ENCODE measurements at regions not wholly inside any gene's neighbourhood (a gene's known extent, or its start where the extent isn't known, plus 50 kb on each side); places are given as distances from the start of the nearest gene placed in this dataset.

DNA sequence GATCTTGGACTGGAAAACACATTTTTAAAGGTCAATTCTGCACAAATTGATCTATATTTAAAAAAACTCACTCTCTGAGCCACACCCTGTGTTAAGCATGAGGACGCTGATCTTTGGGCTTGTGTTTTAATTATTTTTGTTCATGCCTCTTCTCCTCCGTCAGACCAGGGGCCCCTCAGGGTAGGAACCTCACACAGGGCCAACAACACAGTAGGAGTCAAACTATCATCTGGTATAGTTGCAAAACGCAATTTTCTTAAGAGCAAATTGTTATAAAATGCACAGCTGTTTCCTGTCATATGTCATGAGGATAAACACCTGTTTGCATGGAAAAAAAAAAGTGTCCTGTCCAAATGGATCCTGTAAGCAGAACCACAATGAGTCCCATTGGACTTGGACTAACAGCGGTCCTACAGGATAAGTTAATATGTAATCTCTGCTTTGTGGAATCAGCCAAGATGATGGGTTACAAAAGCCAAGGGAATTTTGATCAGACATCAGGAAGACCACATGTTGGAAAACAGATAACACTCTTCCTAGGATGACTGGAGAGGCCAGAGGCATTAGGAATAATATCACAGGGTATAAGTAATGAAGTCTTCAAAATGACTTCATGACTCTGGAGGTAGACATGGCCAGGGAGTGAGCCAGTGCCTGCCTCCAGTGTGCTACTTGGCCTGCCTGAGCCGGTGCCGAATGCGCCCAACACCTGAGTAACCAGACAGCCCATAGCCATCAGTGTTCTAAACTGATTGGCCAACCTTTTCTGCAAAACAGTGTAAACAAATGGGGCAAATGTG is 184.9 kb upstream of the ADCY1 start:
- no peaks in the 10 kb centered on the region for H3K4me1 Mint-ChIP-seq (ENCODE audit: unreplicated experiment)
- no peak overlapping the region for H3K4me3 Mint-ChIP-seq
- no peaks in the 10 kb centered on the region for H3K27me3 Mint-ChIP-seq
- no peak for DNase-seq (ENCODE audit: extremely low spot score, unreplicated experiment)
- no peaks in the 10 kb centered on the region for H3K36me3 Mint-ChIP-seq
- TF ChIP-seq, protein P1, sequence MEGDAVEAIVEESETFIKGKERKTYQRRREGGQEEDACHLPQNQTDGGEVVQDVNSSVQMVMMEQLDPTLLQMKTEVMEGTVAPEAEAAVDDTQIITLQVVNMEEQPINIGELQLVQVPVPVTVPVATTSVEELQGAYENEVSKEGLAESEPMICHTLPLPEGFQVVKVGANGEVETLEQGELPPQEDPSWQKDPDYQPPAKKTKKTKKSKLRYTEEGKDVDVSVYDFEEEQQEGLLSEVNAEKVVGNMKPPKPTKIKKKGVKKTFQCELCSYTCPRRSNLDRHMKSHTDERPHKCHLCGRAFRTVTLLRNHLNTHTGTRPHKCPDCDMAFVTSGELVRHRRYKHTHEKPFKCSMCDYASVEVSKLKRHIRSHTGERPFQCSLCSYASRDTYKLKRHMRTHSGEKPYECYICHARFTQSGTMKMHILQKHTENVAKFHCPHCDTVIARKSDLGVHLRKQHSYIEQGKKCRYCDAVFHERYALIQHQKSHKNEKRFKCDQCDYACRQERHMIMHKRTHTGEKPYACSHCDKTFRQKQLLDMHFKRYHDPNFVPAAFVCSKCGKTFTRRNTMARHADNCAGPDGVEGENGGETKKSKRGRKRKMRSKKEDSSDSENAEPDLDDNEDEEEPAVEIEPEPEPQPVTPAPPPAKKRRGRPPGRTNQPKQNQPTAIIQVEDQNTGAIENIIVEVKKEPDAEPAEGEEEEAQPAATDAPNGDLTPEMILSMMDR (conservative IDR thresholded peaks at IDR 0.05) = no peak
- H3K27ac Mint-ChIP-seq = no peak overlapping the region
- no peaks in the 10 kb centered on the region for H3K9me3 Mint-ChIP-seq

DNA sequence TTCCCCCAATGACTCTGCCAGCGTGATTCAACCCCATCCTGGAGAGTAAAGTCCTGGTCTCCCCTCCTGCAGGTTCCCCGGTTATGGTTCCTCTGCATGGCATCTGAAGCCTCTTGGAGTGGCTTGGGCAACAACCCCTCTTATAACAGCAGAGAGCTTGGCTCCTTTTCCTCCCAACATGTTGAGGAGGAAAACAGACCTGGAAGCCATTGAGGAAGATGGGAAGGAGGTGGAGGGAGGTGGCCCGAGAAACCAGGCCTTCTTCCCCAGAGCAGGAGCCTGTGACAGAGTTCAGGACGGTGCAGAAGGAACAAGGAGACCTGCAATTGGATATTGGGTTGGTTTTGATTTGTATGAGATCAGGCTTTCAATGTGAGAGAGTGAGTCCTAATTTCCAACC is 184.0 kb upstream of the ADCY1 start:
- H3K4me1 Mint-ChIP-seq (ENCODE audit: unreplicated experiment) = no peaks in the 10 kb centered on the region
- DNase-seq (ENCODE audit: extremely low spot score, unreplicated experiment) = no peak
- no peaks in the 10 kb centered on the region for H3K36me3 Mint-ChIP-seq
- TF ChIP-seq, protein P1 (conservative IDR thresholded peaks at IDR 0.05) = no peak
- H3K4me3 Mint-ChIP-seq = no peak overlapping the region
- no peaks in the 10 kb centered on the region for H3K9me3 Mint-ChIP-seq
- no peaks in the 10 kb centered on the region for H3K27me3 Mint-ChIP-seq
- no peak overlapping the region for H3K27ac Mint-ChIP-seq

DNA sequence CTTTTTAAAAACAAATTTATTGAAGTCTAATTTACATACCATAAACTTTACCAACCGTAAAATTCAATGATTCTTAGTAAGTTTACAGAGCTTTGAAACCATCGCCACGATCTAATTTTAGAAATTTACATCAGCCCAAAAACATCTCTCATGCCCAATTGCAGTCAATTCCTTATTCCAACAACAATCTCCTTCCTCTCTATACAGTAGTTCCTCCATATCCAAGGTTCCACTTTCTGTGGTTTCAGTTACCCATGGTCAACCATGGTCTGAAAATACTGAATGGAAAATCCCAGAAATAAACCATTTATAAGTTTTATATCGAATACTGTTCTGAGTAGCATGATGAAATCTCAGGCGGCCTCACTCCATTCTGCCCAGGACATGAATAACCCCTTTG is 183.4 kb upstream of the ADCY1 start:
- TF ChIP-seq, protein P1 (conservative IDR thresholded peaks at IDR 0.05) = no peak
- no peak for DNase-seq (ENCODE audit: extremely low spot score, unreplicated experiment)
- H3K9me3 Mint-ChIP-seq = no peaks in the 10 kb centered on the region
- H3K4me1 Mint-ChIP-seq (ENCODE audit: unreplicated experiment) = no peaks in the 10 kb centered on the region
- no peak overlapping the region for H3K27ac Mint-ChIP-seq
- H3K4me3 Mint-ChIP-seq = no peak overlapping the region
- no peaks in the 10 kb centered on the region for H3K36me3 Mint-ChIP-seq
- H3K27me3 Mint-ChIP-seq = no peaks in the 10 kb centered on the region

DNA sequence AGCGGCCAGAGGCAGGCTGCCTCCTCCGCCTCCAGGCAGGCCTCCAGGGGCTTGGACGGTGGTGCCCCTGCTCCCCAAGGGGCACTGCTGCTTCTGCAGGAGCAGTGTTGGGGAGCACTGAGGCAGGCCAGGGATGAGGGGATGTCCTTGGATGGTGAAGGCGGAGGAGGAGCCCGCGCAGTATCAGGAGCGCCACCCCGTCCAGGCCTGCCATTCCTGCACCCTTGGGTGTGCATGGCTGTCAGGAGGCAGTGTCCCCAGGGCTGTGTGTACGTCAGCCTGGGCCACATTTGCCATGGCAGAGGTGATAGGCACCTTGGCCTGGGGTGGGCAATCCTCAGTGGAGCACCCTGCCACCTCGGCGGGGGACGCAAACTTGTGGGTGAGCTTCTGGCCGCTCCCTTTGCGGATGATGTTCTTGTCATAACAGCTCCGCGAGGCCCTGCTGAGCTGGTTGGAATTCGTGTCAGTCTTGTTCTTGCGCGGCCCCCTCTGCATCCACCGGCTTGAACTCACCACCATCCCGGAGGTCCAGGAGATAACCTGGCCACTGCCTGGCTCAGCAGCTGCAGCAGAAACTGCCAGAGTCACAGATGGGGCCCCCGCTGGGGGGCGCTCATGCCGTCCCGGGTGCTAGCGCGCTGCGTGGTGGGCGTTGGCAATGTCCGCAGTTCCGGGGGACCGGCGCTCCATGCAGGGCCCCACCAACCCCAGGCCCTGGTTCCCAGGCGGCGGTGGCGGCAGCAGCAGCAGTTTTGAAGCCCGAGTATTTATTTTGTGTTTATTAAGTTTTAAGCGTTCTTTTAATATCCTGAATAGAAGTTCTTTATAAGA is 182.3 kb upstream of the ADCY1 start:
- Mint-ChIP-seq H3K27ac (no peak overlapping the region), H3K4me1 (ENCODE audit: unreplicated experiment) (no peaks in the 10 kb centered on the region), H3K4me3 (no peak overlapping the region), H3K27me3 (no peaks in the 10 kb centered on the region), H3K36me3 (no peaks in the 10 kb centered on the region), H3K9me3 (no peaks in the 10 kb centered on the region)
- no peak for DNase-seq (ENCODE audit: extremely low spot score, unreplicated experiment)
- TF ChIP-seq, protein P1 (conservative IDR thresholded peaks at IDR 0.05) = no peak

DNA sequence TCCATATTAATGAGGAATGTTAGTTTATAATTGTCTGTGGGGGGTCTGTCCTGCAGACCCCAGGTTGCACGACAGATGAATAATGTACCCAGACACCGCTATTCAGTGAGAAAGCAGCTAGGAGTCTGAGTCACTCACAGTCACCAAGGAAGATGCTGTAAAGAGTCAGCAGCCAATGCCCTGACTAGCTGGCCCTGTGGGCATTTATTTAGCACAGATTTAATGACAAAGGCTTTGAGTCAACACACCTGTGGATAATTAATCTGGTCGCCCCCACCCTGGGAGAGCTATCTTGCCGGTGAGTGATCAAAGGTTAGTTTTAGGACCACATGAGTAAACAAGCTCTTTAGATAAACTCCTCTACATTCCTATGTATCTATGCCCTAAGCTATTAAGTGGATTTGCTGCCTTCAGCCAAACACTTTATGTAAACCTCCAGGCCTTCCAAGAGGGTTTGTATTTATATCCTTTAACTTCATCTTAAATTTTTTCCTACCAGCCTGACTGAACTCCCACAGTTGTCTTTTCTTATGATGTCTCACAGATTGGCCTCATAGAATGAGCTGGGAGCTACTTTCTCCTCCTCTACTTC is 180.0 kb upstream of the ADCY1 start:
- DNase-seq (ENCODE audit: extremely low spot score, unreplicated experiment) = no peak
- Mint-ChIP-seq H3K9me3 (no peaks in the 10 kb centered on the region), H3K4me3 (no peak overlapping the region), H3K27me3 (no peaks in the 10 kb centered on the region), H3K36me3 (no peaks in the 10 kb centered on the region), H3K27ac (no peak overlapping the region), H3K4me1 (ENCODE audit: unreplicated experiment) (no peaks in the 10 kb centered on the region)
- TF ChIP-seq, protein P1 (conservative IDR thresholded peaks at IDR 0.05) = no peak
